H9 (cell line): ENCODE measurements at regions not wholly inside any gene's neighbourhood (a gene's known extent, or its start where the extent isn't known, plus 50 kb on each side); places are given as distances from the start of the nearest gene placed in this dataset.

ENCODE experiments used
- DNase-seq: peaks from one replicate; pipeline ENCODE4 v3.0.0-alpha.2; 2017
- H2AFZ ChIP-seq: one replicate; pipeline ENCODE4 v1.6.1; 2013; ENCODE audit warnings: mild to moderate bottlenecking, low read length, control low read depth, moderate library complexity
- H2AK5ac ChIP-seq: 2 replicates; pipeline ENCODE4 v1.6.1; 2013; ENCODE audit warnings: low read length, control low read depth, mixed read lengths; ENCODE audit not compliant: insufficient read length
- H2BK120ac ChIP-seq: one replicate; pipeline ENCODE4 v1.6.1; 2013; ENCODE audit warnings: low read depth, mild to moderate bottlenecking, low read length, control low read depth, inconsistent platforms; ENCODE audit not compliant: poor library complexity, severe bottlenecking
- H2BK12ac ChIP-seq: 2 replicates; pipeline ENCODE4 v1.6.1; 2013; ENCODE audit warnings: low read length, control low read depth, mixed read lengths, low read depth; ENCODE audit not compliant: insufficient read length
- H2BK15ac ChIP-seq: 2 replicates; pipeline ENCODE4 v1.6.1; 2013; ENCODE audit warnings: low read depth, low read length, control low read depth
- H2BK20ac ChIP-seq: one replicate; pipeline ENCODE4 v1.6.1; 2013; ENCODE audit warnings: low read depth, mild to moderate bottlenecking, low read length, control low read depth, inconsistent platforms; ENCODE audit not compliant: poor library complexity, severe bottlenecking
- H2BK5ac ChIP-seq: 2 replicates; pipeline ENCODE4 v1.6.1; 2013; ENCODE audit warnings: low read length, control low read depth, mixed read lengths; ENCODE audit not compliant: insufficient read length
- H3K14ac ChIP-seq: 2 replicates; pipeline ENCODE4 v1.6.1; 2013; ENCODE audit warnings: low read length, control low read depth; ENCODE audit not compliant: insufficient read depth
- H3K18ac ChIP-seq: 2 replicates; pipeline ENCODE4 v1.6.1; 2013; ENCODE audit warnings: low read depth, mild to moderate bottlenecking, mixed read lengths, low read length, control low read depth; ENCODE audit not compliant: insufficient read length
- H3K23ac ChIP-seq: 2 replicates; pipeline ENCODE4 v1.6.1; 2013; ENCODE audit warnings: low read length, control low read depth, mixed read lengths, low read depth; ENCODE audit not compliant: insufficient read length
- H3K23me2 ChIP-seq: 2 replicates; pipeline ENCODE4 v1.6.1; 2013; ENCODE audit warnings: low read depth, mild to moderate bottlenecking, mixed read lengths, low read length, control low read depth; ENCODE audit not compliant: insufficient read length, poor library complexity, severe bottlenecking
- H3K27ac ChIP-seq: 2 replicates; pipeline ENCODE4 v1.5.1; 2013; ENCODE audit warnings: low read length, control low read depth, mixed read lengths, low read depth; ENCODE audit not compliant: insufficient read length
- H3K27me3 ChIP-seq: 2 replicates; pipeline ENCODE4 v1.6.1; 2013; ENCODE audit warnings: low read length, control low read depth, inconsistent platforms; ENCODE audit not compliant: insufficient read depth
- H3K4ac ChIP-seq: 2 replicates; pipeline ENCODE4 v1.6.1; 2013; ENCODE audit warnings: low read depth, mild to moderate bottlenecking, control low read depth, inconsistent platforms, low read length, moderate library complexity
- H3K4me1 ChIP-seq: 2 replicates; pipeline ENCODE4 v1.6.1; 2013; ENCODE audit warnings: low read length, control low read depth, inconsistent platforms; ENCODE audit not compliant: insufficient read depth
- H3K4me2 ChIP-seq: 2 replicates; pipeline ENCODE4 v1.6.1; 2013; ENCODE audit warnings: low read length, control low read depth, mixed read lengths; ENCODE audit not compliant: insufficient read length, insufficient read depth
- H3K56ac ChIP-seq: 2 replicates; pipeline ENCODE4 v1.6.1; 2013; ENCODE audit warnings: low read depth, mild to moderate bottlenecking, mixed read lengths, low read length, control low read depth; ENCODE audit not compliant: insufficient read length
- H3K79me1 ChIP-seq: 2 replicates; pipeline ENCODE4 v1.6.1; 2013; ENCODE audit warnings: low read depth, mild to moderate bottlenecking, moderate library complexity, low read length, control low read depth, inconsistent platforms; ENCODE audit not compliant: insufficient read depth, poor library complexity, severe bottlenecking
- H3K79me2 ChIP-seq: 2 replicates; pipeline ENCODE4 v1.6.1; 2013; ENCODE audit warnings: low read length, control low read depth, inconsistent platforms; ENCODE audit not compliant: insufficient read depth
- H3K9ac ChIP-seq: 2 replicates; pipeline ENCODE4 v1.6.1; 2013; ENCODE audit warnings: low read length, control low read depth, mixed read lengths; ENCODE audit not compliant: insufficient read length; ENCODE audit errors: extremely low read depth
- H3K9me3 ChIP-seq: one replicate; pipeline ENCODE4 v1.6.1; 2013; ENCODE audit warnings: low read depth, low read length, inconsistent platforms; ENCODE audit not compliant: control insufficient read depth
- H3T11ph ChIP-seq: one replicate; pipeline ENCODE4 v1.6.1; 2013; ENCODE audit warnings: mild to moderate bottlenecking, low read length, control low read depth, inconsistent platforms
- H4K20me1 ChIP-seq: one replicate; pipeline ENCODE4 v1.6.1; 2013; ENCODE audit not compliant: control insufficient read depth, insufficient read length, insufficient read depth
- H4K5ac ChIP-seq: 2 replicates; pipeline ENCODE4 v1.6.1; 2013; ENCODE audit warnings: low read depth, mild to moderate bottlenecking, mixed read lengths, low read length, control low read depth; ENCODE audit not compliant: insufficient read length
- H4K8ac ChIP-seq: replicated peaks from 2 replicates; pipeline ENCODE4 v1.6.1; 2013; ENCODE audit warnings: low read length, control low read depth, mixed read lengths, low read depth; ENCODE audit not compliant: insufficient read length
- H4K91ac ChIP-seq: 2 replicates; pipeline ENCODE4 v1.6.1; 2013; ENCODE audit warnings: low read depth, mild to moderate bottlenecking, moderate library complexity, mixed read lengths, low read length, control low read depth; ENCODE audit not compliant: insufficient read length
- H3K27ac Mint-ChIP-seq, 3 experiments: 2 replicates in 2 of 3; 3 replicates in 1 of 3; pipeline ENCODE4 v1.8.0; 2020 to 2021; ENCODE audit warnings: mixed read lengths in 3 of 3, mild to moderate bottlenecking in 1 of 3, moderate library complexity in 1 of 3
- H3K27me3 Mint-ChIP-seq: 2 replicates; pipeline ENCODE4 v1.8.0; 2021; ENCODE audit warnings: low read depth, mild to moderate bottlenecking, moderate library complexity, mixed read lengths
- H3K36me3 Mint-ChIP-seq, 3 experiments: 2 replicates in 2 of 3; 3 replicates in 1 of 3; pipeline ENCODE4 v1.8.0; 2020 to 2021; ENCODE audit warnings: low read depth in 3 of 3, mixed read lengths in 3 of 3; ENCODE audit not compliant: insufficient read depth in 1 of 3
- H3K4me1 Mint-ChIP-seq, 2 experiments: 2 replicates each; pipeline ENCODE4 v1.8.0; 2020; ENCODE audit warnings: mixed read lengths in 2 of 2
- H3K4me3 Mint-ChIP-seq, 2 experiments: 2 replicates in 1 of 2; 3 replicates in 1 of 2; pipeline ENCODE4 v1.8.0; 2020 to 2021; ENCODE audit warnings: mild to moderate bottlenecking in 2 of 2, mixed read lengths in 2 of 2, moderate library complexity in 1 of 2
- H3K9me3 Mint-ChIP-seq, 2 experiments: 2 replicates in 1 of 2; 3 replicates in 1 of 2; pipeline ENCODE4 v1.8.0; 2020; ENCODE audit warnings: mild to moderate bottlenecking in 2 of 2, mixed read lengths in 2 of 2, moderate library complexity in 1 of 2
- CTCF ChIP-seq: fragments of 200-600 bp; sonication (generic); conservative IDR thresholded peaks from 3 replicates; pipeline ENCODE4 v1.8.0; 2021; ENCODE audit warnings: antibody characterized with exemption, mild to moderate bottlenecking
- WGBS: extraction: QIAGEN DNeasy Blood & Tissue Kit; methylation state at CpG from one replicate; pipeline ENCODE4 v1.1.7; 2013; ENCODE audit warnings: missing lambda C conversion rate, low lambda C conversion rate, mixed read lengths; ENCODE audit not compliant: insufficient read length; ENCODE audit errors: extremely low coverage; 5-methylcytosine and 5-hydroxymethylcytosine counted together

- Histone ChIP-seq H2BK12ac (no peak overlapping the region), H2AFZ (no peak overlapping the region), H4K20me1 (peaks cover 4% of the 10 kb centered on the region), H3K79me1 (no peaks in the 10 kb centered on the region), H4K91ac (no peak overlapping the region), H3K18ac (no peak overlapping the region), H4K8ac (no peak overlapping the region), H3K23me2 (no peaks in the 10 kb centered on the region), H3K23ac (no peak overlapping the region), H3K56ac (no peak overlapping the region), H3K9me3 (no peaks in the 10 kb centered on the region), H3K27ac (no peak overlapping the region), H3T11ph (no peak overlapping the region), H2BK5ac (no peak overlapping the region), H3K9ac (no peak overlapping the region), H3K4me2 (no peak overlapping the region), H2BK120ac (no peak overlapping the region), H2BK15ac (no peak overlapping the region), H4K5ac (no peak overlapping the region), H3K14ac (no peak overlapping the region), H2AK5ac (no peak overlapping the region), H3K4me1 (peaks cover 5% of the 10 kb centered on the region; the same call in 1 of the 2 replicates), H3K4ac (no peak overlapping the region), H3K27me3 (no peaks in the 10 kb centered on the region), H3K79me2 (no peaks in the 10 kb centered on the region), H2BK20ac (no peak overlapping the region)
- Mint-ChIP-seq H3K4me1 (peaks cover 20 to 30% of the 10 kb centered on the region in 2 experiments), H3K27me3 (peaks cover 59% of the 10 kb centered on the region), H3K36me3 (no peaks in the 10 kb centered on the region; a peak in 1 of 7 replicates), H3K27ac (no peak overlapping the region), H3K4me3 (no peak overlapping the region), H3K9me3 (peaks cover 0 to 7% of the 10 kb centered on the region in 2 experiments; a peak in 2 of 5 replicates)
- DNase-seq, result no peak
- no peak for TF ChIP-seq CTCF
- no CpG with 5 or more reads among the region's 4 CpGs for WGBS
Observed at GRCh38 chr22:48144318-48144717, 1381.9 kb downstream of the TBC1D22A start.
